NOMO-1 treated with DMSO at 0.1 percent for 48 hours (cell line): ENCODE measurements at regions not wholly inside any gene's neighbourhood (a gene's known extent, or its start where the extent isn't known, plus 50 kb on each side); places are given as distances from the start of the nearest gene placed in this dataset.

Source experiments
- DNase-seq: peaks from one replicate; lab custom pipeline; 2025; ENCODE audit not compliant: unreplicated experiment; lab: John Stamatoyannopoulos, UW

DNA sequence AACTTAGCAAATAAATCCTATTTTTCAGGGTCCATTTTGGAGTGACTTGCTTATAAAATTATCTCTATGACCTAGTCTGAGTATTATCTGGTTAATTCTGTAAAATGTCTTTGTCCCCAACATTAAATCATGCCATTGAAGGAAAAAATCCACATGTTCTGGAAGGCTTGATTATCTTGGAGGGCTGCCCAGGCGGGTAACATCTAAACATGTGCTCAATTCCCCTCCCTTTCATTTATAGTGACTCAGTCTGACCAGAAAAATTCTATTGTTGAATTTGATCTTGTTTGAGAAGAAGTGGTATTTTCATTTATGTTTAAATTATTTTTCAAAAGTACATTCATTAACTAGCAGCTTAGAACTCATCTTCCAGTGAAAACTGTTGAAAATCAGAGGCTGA, 55.4 kb upstream of the SLC10A7 start:
- no peak for DNase-seq

DNA sequence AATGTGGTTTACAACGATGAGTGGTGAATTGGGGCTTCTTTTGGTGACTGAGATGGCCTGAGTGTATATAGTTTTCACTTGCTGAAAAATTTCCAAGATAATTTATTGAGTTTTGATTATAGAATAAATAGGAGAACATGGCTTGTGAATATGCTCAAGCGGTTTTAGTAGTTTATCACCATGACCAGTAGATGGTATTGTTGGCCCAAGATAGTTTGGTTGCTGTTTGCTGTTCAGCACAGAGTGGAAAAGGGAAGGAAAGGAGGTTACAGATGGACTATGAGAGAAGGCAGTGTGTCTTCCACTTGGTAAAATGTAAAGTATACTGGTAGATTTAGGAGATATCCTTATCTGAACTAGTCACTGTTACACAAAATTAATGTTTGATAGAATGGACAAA, 55.8 kb upstream of the POU4F2 start:
- peak; percentile 27 for DNase-seq

DNA sequence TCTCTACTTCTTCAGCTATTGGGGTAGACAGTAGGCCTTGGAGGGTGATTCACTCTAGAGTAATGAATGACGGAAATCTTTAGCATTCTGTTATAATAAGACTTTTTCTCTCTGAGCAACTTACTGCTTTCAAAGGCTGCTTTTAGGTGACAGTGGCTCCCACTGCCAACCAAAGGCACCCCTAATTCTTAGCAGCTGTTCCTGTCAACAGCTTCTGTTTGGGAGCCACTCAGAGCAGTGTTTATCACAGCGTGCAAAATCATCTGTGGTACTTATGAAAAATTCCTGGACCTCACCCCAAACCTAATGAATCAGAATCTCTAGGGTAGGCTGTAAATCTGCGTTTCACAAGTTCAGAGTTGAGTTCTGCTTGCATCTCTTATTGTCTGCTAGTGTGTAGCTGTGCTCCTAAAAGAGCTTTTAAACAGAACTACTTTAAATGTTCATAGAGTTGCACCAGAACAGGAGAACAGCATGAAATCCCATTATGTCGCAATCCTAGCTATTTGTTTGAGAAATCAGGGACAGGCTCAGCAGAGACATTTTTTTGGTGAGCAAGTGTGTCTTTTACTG, 52.8 kb upstream of the POU4F2 start:
- DNase-seq = peak; percentile 84
